Neural cell (in vitro differentiated cells): ENCODE measurements at regions not wholly inside any gene's neighbourhood (a gene's known extent, or its start where the extent isn't known, plus 50 kb on each side); places are given as distances from the start of the nearest gene placed in this dataset.

Experiments
- H2AFZ ChIP-seq: fragments of 200-600, 300-800 bp; sonication (generic), shearing (Covaris generic); 2 replicates; pipeline ENCODE4 v1.6.0; 2014; ENCODE audit warnings: low read depth, mild to moderate bottlenecking, antibody characterized with exemption, low read length, moderate library complexity
- H3F3A ChIP-seq: fragments of 200-600 bp; shearing (Covaris generic); 2 replicates; pipeline ENCODE4 v1.6.1; 2016; ENCODE audit warnings: mild to moderate bottlenecking, moderate library complexity, mixed read lengths, antibody characterized with exemption, low read length; ENCODE audit not compliant: insufficient read depth, poor library complexity, severe bottlenecking
- H3K27ac ChIP-seq: fragments of 200-600, 300-800 bp; sonication (generic), shearing (Covaris generic); 2 replicates; pipeline ENCODE4 v1.5.1; 2014; ENCODE audit warnings: mild to moderate bottlenecking, low read length, moderate library complexity
- H3K27me3 ChIP-seq: fragments of 300-800, 200-600 bp; sonication (generic), shearing (Covaris generic); 2 replicates; pipeline ENCODE4 v1.6.0; 2014; ENCODE audit warnings: mild to moderate bottlenecking, low read depth, low read length, moderate library complexity; ENCODE audit not compliant: insufficient read depth
- H3K36me3 ChIP-seq: fragments of 300-800, 200-600 bp; sonication (generic), shearing (Covaris generic); 2 replicates; pipeline ENCODE4 v1.5.1; 2014; ENCODE audit warnings: mild to moderate bottlenecking, antibody characterized with exemption, low read length, moderate library complexity; ENCODE audit not compliant: insufficient read depth
- H3K4me2 ChIP-seq: fragments of 300-800, 200-600 bp; sonication (generic), shearing (Covaris generic); 2 replicates; pipeline ENCODE4 v1.6.0; 2014; ENCODE audit warnings: mild to moderate bottlenecking, low read length
- H3K4me3 ChIP-seq: fragments of 300-800, 200-600 bp; sonication (generic), shearing (Covaris generic); 2 replicates; pipeline ENCODE4 v1.5.1; 2014; ENCODE audit warnings: mild to moderate bottlenecking, low read length, moderate library complexity
- H3K79me2 ChIP-seq: fragments of 200-600 bp; shearing (Covaris generic); replicated peaks from 2 replicates; pipeline ENCODE4 v1.6.0; 2014; ENCODE audit warnings: mild to moderate bottlenecking, low read length, moderate library complexity; ENCODE audit not compliant: insufficient read depth
- H3K9ac ChIP-seq: fragments of 300-800, 200-600 bp; sonication (generic), shearing (Covaris generic); 2 replicates; pipeline ENCODE4 v1.6.1; 2016; ENCODE audit warnings: mild to moderate bottlenecking, low read length, mixed read lengths
- H3K9me2 ChIP-seq: fragments of 200-600 bp; shearing (Covaris generic); 2 replicates; pipeline ENCODE4 v1.6.1; 2016; ENCODE audit warnings: mild to moderate bottlenecking, low read length, mixed read lengths; ENCODE audit not compliant: insufficient read depth
- H3K9me3 ChIP-seq: fragments of 200-600, 300-800 bp; sonication (generic), shearing (Covaris generic); 2 replicates; pipeline ENCODE4 v1.6.1; 2016; ENCODE audit warnings: mild to moderate bottlenecking, mixed run types, low read length, moderate library complexity, mixed read lengths
- H4K20me1 ChIP-seq: fragments of 200-600 bp; shearing (Covaris generic); 2 replicates; pipeline ENCODE4 v1.6.1; 2016; ENCODE audit warnings: mild to moderate bottlenecking, mixed run types; ENCODE audit not compliant: insufficient read depth
- CTCF ChIP-seq: fragments of 450-650 bp; IDR thresholded peaks from 2 replicates; pipeline ENCODE4 v1.5.1; 2014; ENCODE audit warnings: antibody characterized with exemption, mild to moderate bottlenecking, moderate library complexity; ENCODE audit not compliant: poor library complexity, severe bottlenecking
- EP300 ChIP-seq: fragments of 450-650 bp; conservative IDR thresholded peaks from 2 replicates; pipeline ENCODE4 v1.6.1; 2014; ENCODE audit warnings: antibody characterized with exemption, mild to moderate bottlenecking, moderate library complexity; ENCODE audit not compliant: poor library complexity, severe bottlenecking
- EZH2 ChIP-seq: fragments of 200-600, 300-800 bp; shearing (Covaris generic), sonication (generic); IDR thresholded peaks from 2 replicates; pipeline ENCODE4 v1.6.1; 2014; ENCODE audit warnings: antibody characterized with exemption, low read length, borderline replicate concordance, mild to moderate bottlenecking; ENCODE audit not compliant: insufficient read depth, poor library complexity, severe bottlenecking
- MXI1 ChIP-seq: fragments of 450-650 bp; conservative IDR thresholded peaks from 2 replicates; pipeline ENCODE4 v1.6.1; 2014; ENCODE audit warnings: antibody characterized with exemption, mild to moderate bottlenecking; ENCODE audit not compliant: poor library complexity, severe bottlenecking
- POLR2AphosphoS5 ChIP-seq: IDR thresholded peaks from 2 replicates; pipeline ENCODE4 v1.6.1; 2012
- RAD21 ChIP-seq: fragments of 450-650 bp; conservative IDR thresholded peaks from 2 replicates; pipeline ENCODE4 v1.6.1; 2014; ENCODE audit warnings: antibody characterized with exemption, mild to moderate bottlenecking, moderate library complexity
- REST ChIP-seq: IDR thresholded peaks from 2 replicates; pipeline ENCODE4 v1.6.1; 2012; ENCODE audit warnings: borderline replicate concordance
- SMC3 ChIP-seq: fragments of 450-650 bp; conservative IDR thresholded peaks from 2 replicates; pipeline ENCODE4 v1.6.1; 2014; ENCODE audit warnings: antibody characterized with exemption, mild to moderate bottlenecking, moderate library complexity; ENCODE audit not compliant: poor library complexity
- TAF1 ChIP-seq: IDR thresholded peaks from 2 replicates; pipeline ENCODE4 v1.6.1; 2012; ENCODE audit warnings: low read depth

- no peak overlapping the region for H3K9ac ChIP-seq
- no peaks in the 10 kb centered on the region for H3F3A ChIP-seq
- no peaks in the 10 kb centered on the region for H3K27me3 ChIP-seq
- H3K27ac ChIP-seq = no peak overlapping the region
- no peaks in the 10 kb centered on the region for H4K20me1 ChIP-seq
- H3K36me3 ChIP-seq = no peaks in the 10 kb centered on the region
- no peak overlapping the region for H2AFZ ChIP-seq
- no peak overlapping the region for H3K4me3 ChIP-seq
- H3K79me2 ChIP-seq = no peaks in the 10 kb centered on the region
- TF ChIP-seq REST = no peak
- no peak for TF ChIP-seq CTCF
- TF ChIP-seq EP300 = no peak
- no peak for TF ChIP-seq MXI1
- TF ChIP-seq SMC3 = no peak
- TF ChIP-seq POLR2AphosphoS5 = no peak
- H3K4me2 ChIP-seq = no peak overlapping the region
- no peaks in the 10 kb centered on the region for H3K9me3 ChIP-seq
- no peaks in the 10 kb centered on the region for H3K9me2 ChIP-seq
Observed at GRCh38 chr1:43039228-43040055, 80.8 kb upstream of the SLC2A1 start.

GRCh38 chr1:43038232-43038935, 79.7 kb upstream of the SLC2A1 start:
- Histone ChIP-seq H3K9me3 (no peaks in the 10 kb centered on the region), H2AFZ (no peak overlapping the region), H3K27me3 (no peaks in the 10 kb centered on the region), H3F3A (no peaks in the 10 kb centered on the region), H3K36me3 (no peaks in the 10 kb centered on the region), H3K9me2 (no peaks in the 10 kb centered on the region), H3K79me2 (no peaks in the 10 kb centered on the region), H3K27ac (no peak overlapping the region), H3K4me3 (no peak overlapping the region), H4K20me1 (no peaks in the 10 kb centered on the region), H3K9ac (no peak overlapping the region), H3K4me2 (no peak overlapping the region)
- TF ChIP-seq MXI1 = no peak
- no peak for TF ChIP-seq SMC3
- TF ChIP-seq REST = no peak
- no peak for TF ChIP-seq RAD21
- TF ChIP-seq EP300 = no peak
- no peak for TF ChIP-seq EZH2
- TF ChIP-seq CTCF = no peak
- no peak for TF ChIP-seq TAF1
- TF ChIP-seq POLR2AphosphoS5 = no peak
